ENCODE measurements at regions not wholly inside any gene's neighbourhood (a gene's known extent, or its start where the extent isn't known, plus 50 kb on each side); places are given as distances from the start of the nearest gene placed in this dataset.

DNA sequence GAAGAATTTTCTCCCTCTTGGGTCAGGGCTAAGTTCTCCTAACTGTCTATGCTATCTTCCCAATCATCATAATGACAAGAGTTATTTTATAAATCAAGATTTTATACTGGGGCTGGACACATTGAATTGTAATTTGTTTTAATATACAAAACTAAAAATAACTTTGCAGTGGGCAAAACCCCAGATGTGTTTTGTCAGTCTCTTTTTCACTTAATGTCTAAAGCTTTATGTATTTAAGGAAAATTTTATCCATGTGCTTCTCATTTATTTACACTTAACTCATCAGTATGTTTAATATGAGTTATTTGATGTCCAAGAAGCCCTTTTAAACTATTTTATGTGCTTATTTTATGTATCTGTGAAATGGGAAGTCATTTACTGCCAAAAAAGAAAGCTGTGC lies 362.8 kb upstream of the ADAMTSL1 start:
- Histone ChIP-seq H2AFZ (replicated peaks; ENCODE audit: low read length, poor library complexity) (no peak overlapping the region), H2BK15ac (ENCODE audit: low read depth, low read length) (no peak overlapping the region), H3K9me1 (ENCODE audit: insufficient read depth, low read length) (no peaks in the 10 kb centered on the region), H4K8ac (ENCODE audit: low read depth in 2 of 2, low read length in 2 of 2) (no peak overlapping the region), H3K27me3 (ENCODE audit: control insufficient read depth, insufficient read depth, low read length) (no peaks in the 10 kb centered on the region), H4K91ac (ENCODE audit: insufficient read depth, low read depth, low read length) (no peak overlapping the region), H2BK20ac (ENCODE audit: low read depth, low read length) (no peak overlapping the region), H3K18ac (ENCODE audit: low read depth, low read length) (no peak overlapping the region), H3K23ac (ENCODE audit: low read depth, low read length) (no peak overlapping the region), H2AK9ac (replicated peaks; ENCODE audit: low read depth, low read length, poor library complexity) (no peak overlapping the region), H2BK5ac (ENCODE audit: low read depth, low read length, poor library complexity, severe bottlenecking) (no peak overlapping the region), H3K79me1 (ENCODE audit: low read depth in 1 of 2, low read length in 2 of 2) (no peaks in the 10 kb centered on the region), H3K9ac (ENCODE audit: low read depth, low read length) (no peak overlapping the region), H3K56ac (ENCODE audit: extremely low read depth, insufficient read depth, low read length) (no peak overlapping the region), H2AK5ac (ENCODE audit: low read depth, low read length) (no peak overlapping the region), H3K4me3 (ENCODE audit: insufficient read depth, low read depth, low read length) (no peak overlapping the region), H3K27ac (ENCODE audit: insufficient read depth, low read length) (no peak overlapping the region), H2BK120ac (ENCODE audit: low read depth, low read length) (no peak overlapping the region), H4K20me1 (ENCODE audit: insufficient read depth, low read length) (no peaks in the 10 kb centered on the region), H3K9me3 (ENCODE audit: control insufficient read depth, insufficient read depth, low read length) (no peaks in the 10 kb centered on the region), H3K4me2 (ENCODE audit: low read depth, low read length) (no peak overlapping the region), H3K36me3 (ENCODE audit: control insufficient read depth, insufficient read depth, low read length) (no peaks in the 10 kb centered on the region), H3K4me1 (ENCODE audit: control insufficient read depth, insufficient read depth, low read length) (no peaks in the 10 kb centered on the region), H3K14ac (replicated peaks; ENCODE audit: low read depth, low read length) (no peak overlapping the region), H4K5ac (ENCODE audit: low read depth, low read length) (no peak overlapping the region), H3K4ac (ENCODE audit: low read depth, low read length) (no peak overlapping the region)
- dilution Hi-C loops (cut with HindIII; ENCODE audit: low sequenced_read_pairs, unreplicated experiment), result no loop called here
- CTCF ChIA-PET, result interaction anchor here (1.6 kb wide), 1 partner anchor 8 kb away, joined by 3 read pairs; no protein-coding TSS in a partner anchor
- DNase-seq (no peak), ATAC-seq (ENCODE audit: low read depth) (no peak)
- intact Hi-C loops (cut with micrococcal nuclease), result no loop called here
- in situ Hi-C loops (cut with MboI; ENCODE audit: low sequenced_read_pairs), result no loop called here
- TF ChIP-seq CEBPB (IDR thresholded peaks at IDR 0.05; ENCODE audit: low read depth, low read length) (no peak), MAFK (IDR thresholded peaks at IDR 0.05; ENCODE audit: low read depth, low read length) (no peak), RFX5 (IDR thresholded peaks at IDR 0.05; ENCODE audit: low read depth, low read length) (no peak), MAZ (IDR thresholded peaks at IDR 0.05; ENCODE audit: borderline replicate concordance, low read depth, low read length) (no peak), RCOR1 (IDR thresholded peaks at IDR 0.05; ENCODE audit: insufficient replicate concordance, low read length) (no peak), CTCF (conservative IDR thresholded peaks at IDR 0.05; ENCODE audit: low read depth, low read length) (no peak), FOS (IDR thresholded peaks at IDR 0.05; ENCODE audit: low read depth, low read length) (no peak), RAD21 (IDR thresholded peaks at IDR 0.05; ENCODE audit: low read length) (no peak), BHLHE40 (IDR thresholded peaks at IDR 0.05; ENCODE audit: low read depth, low read length) (no peak), NFE2L2 (IDR thresholded peaks at IDR 0.05; ENCODE audit: low read depth, low read length) (no peak), POLR2A (IDR thresholded peaks at IDR 0.05; ENCODE audit: low read depth, low read length) (no peak), MXI1 (IDR thresholded peaks at IDR 0.05; ENCODE audit: borderline replicate concordance, low read depth, low read length) (no peak), CHD1 (IDR thresholded peaks at IDR 0.05; ENCODE audit: low read depth, low read length) (no peak), SMC3 (IDR thresholded peaks at IDR 0.05; ENCODE audit: low read depth, low read length) (no peak)
- TF ChIP-seq, protein P1, sequence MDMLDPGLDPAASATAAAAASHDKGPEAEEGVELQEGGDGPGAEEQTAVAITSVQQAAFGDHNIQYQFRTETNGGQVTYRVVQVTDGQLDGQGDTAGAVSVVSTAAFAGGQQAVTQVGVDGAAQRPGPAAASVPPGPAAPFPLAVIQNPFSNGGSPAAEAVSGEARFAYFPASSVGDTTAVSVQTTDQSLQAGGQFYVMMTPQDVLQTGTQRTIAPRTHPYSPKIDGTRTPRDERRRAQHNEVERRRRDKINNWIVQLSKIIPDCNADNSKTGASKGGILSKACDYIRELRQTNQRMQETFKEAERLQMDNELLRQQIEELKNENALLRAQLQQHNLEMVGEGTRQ (IDR thresholded peaks at IDR 0.05; ENCODE audit: low read depth, low read length), result no peak
- TF ChIP-seq, protein P2, sequence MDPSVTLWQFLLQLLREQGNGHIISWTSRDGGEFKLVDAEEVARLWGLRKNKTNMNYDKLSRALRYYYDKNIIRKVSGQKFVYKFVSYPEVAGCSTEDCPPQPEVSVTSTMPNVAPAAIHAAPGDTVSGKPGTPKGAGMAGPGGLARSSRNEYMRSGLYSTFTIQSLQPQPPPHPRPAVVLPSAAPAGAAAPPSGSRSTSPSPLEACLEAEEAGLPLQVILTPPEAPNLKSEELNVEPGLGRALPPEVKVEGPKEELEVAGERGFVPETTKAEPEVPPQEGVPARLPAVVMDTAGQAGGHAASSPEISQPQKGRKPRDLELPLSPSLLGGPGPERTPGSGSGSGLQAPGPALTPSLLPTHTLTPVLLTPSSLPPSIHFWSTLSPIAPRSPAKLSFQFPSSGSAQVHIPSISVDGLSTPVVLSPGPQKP (IDR thresholded peaks at IDR 0.05; ENCODE audit: borderline replicate concordance, low read depth, low read length), result no peak
- BruUV-seq (replicated peaks), result no TSS peak
- POLR2A ChIA-PET (ENCODE audit: unreplicated experiment), result no interaction called here
